ENCODE measurements at regions not wholly inside any gene's neighbourhood (a gene's known extent, or its start where the extent isn't known, plus 50 kb on each side); places are given as distances from the start of the nearest gene placed in this dataset.

DNA sequence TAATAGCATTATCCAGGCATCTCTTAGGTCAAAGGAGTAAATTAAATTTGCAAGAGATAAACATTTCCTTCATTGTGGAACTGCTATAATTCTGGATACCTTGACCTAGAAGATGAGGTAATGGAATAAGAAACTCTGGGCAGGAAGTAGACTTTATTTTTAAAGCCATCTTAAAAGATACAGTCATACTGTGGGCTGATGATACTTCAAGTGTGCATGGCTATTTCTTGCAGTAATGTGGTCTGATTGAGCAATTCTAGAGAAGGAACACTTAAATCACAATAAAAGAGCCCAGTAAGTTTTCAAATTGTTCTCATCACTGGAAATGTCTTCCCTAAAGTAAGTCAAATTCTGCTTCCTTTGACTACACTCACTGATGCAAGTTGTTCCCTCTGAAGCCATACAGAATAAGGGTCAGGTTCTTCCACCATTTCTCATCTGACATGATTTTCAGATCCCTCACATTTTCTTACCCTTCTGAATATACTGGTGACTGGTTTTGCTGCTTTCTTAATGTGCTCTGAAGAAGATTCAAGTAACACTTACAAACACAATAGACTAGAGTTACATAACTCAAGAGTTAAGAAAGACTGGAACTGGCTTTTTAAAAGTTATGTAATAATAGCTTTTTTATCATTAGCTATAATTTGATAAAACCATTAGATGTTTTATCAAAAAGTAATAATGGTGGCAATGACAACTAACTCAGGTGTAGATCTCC, 62.6 kb upstream of the TMEM244 start:
- Histone ChIP-seq H3K27me3 (ENCODE audit: low read length) (no peaks in the 10 kb centered on the region), H3K4me1 (ENCODE audit: low read length) (no peaks in the 10 kb centered on the region), H3K4me3 (ENCODE audit: low read length) (no peak overlapping the region), H3K36me3 (ENCODE audit: insufficient read depth, low read length) (no peaks in the 10 kb centered on the region), H3K9me2 (replicated peaks; ENCODE audit: insufficient read depth, low read length) (no peaks in the 10 kb centered on the region), H3K9me3 (ENCODE audit: low read length) (no peaks in the 10 kb centered on the region), H4K20me1 (ENCODE audit: insufficient read depth, low read depth, low read length) (no peaks in the 10 kb centered on the region), H3K79me2 (ENCODE audit: low read length) (no peaks in the 10 kb centered on the region), H2AFZ (ENCODE audit: low read length) (no peak overlapping the region), H3K4me2 (ENCODE audit: low read depth, low read length, poor library complexity, severe bottlenecking) (no peak overlapping the region), H3K27ac (ENCODE audit: low read length) (no peak overlapping the region), H3K9ac (ENCODE audit: low read length) (no peak overlapping the region)
- no peak for DNase-seq

- H3K4me2 ChIP-seq (ENCODE audit: low read depth, low read length, poor library complexity, severe bottlenecking) = no peak overlapping the region
- no peaks in the 10 kb centered on the region for H4K20me1 ChIP-seq (ENCODE audit: insufficient read depth, low read depth, low read length)
- H2AFZ ChIP-seq (ENCODE audit: low read length) = no peak overlapping the region
- no peaks in the 10 kb centered on the region for H3K9me3 ChIP-seq (ENCODE audit: low read length)
- no peak overlapping the region for H3K9ac ChIP-seq (ENCODE audit: low read length)
- no peaks in the 10 kb centered on the region for H3K27me3 ChIP-seq (ENCODE audit: low read length)
- no peaks in the 10 kb centered on the region for H3K36me3 ChIP-seq (ENCODE audit: insufficient read depth, low read length)
- H3K4me3 ChIP-seq (ENCODE audit: low read length) = no peak overlapping the region
- DNase-seq = no peak
- no peaks in the 10 kb centered on the region for H3K9me2 ChIP-seq (replicated peaks; ENCODE audit: insufficient read depth, low read length)
- no peak overlapping the region for H3K27ac ChIP-seq (ENCODE audit: low read length)
- no peaks in the 10 kb centered on the region for H3K79me2 ChIP-seq (ENCODE audit: low read length)
- H3K4me1 ChIP-seq (ENCODE audit: low read length) = no peaks in the 10 kb centered on the region
Observed at GRCh38 chr6:129921169-129921817, 60.2 kb upstream of the TMEM244 start.

GRCh38 chr6:129920103-129920798, 59.1 kb upstream of the TMEM244 start:
- Histone ChIP-seq H3K4me2 (ENCODE audit: low read depth, low read length, poor library complexity, severe bottlenecking) (no peak overlapping the region), H3K9ac (ENCODE audit: low read length) (no peak overlapping the region), H3K9me3 (ENCODE audit: low read length) (no peaks in the 10 kb centered on the region), H2AFZ (ENCODE audit: low read length) (no peak overlapping the region), H3K9me2 (replicated peaks; ENCODE audit: insufficient read depth, low read length) (no peaks in the 10 kb centered on the region), H3K27ac (ENCODE audit: low read length) (no peak overlapping the region), H3K4me3 (ENCODE audit: low read length) (no peak overlapping the region), H3K27me3 (ENCODE audit: low read length) (no peaks in the 10 kb centered on the region), H3K36me3 (ENCODE audit: insufficient read depth, low read length) (no peaks in the 10 kb centered on the region), H4K20me1 (ENCODE audit: insufficient read depth, low read depth, low read length) (no peaks in the 10 kb centered on the region), H3K79me2 (ENCODE audit: low read length) (no peaks in the 10 kb centered on the region), H3K4me1 (ENCODE audit: low read length) (no peaks in the 10 kb centered on the region)
- DNase-seq = no peak

- H3K4me2 ChIP-seq (ENCODE audit: low read depth, low read length, poor library complexity, severe bottlenecking) = no peak overlapping the region
- no peak overlapping the region for H2AFZ ChIP-seq (ENCODE audit: low read length)
- H3K9me2 ChIP-seq (replicated peaks; ENCODE audit: insufficient read depth, low read length) = no peaks in the 10 kb centered on the region
- no peak overlapping the region for H3K27ac ChIP-seq (ENCODE audit: low read length)
- no peaks in the 10 kb centered on the region for H3K9me3 ChIP-seq (ENCODE audit: low read length)
- no peaks in the 10 kb centered on the region for H3K79me2 ChIP-seq (ENCODE audit: low read length)
- no peak overlapping the region for H3K4me3 ChIP-seq (ENCODE audit: low read length)
- no peaks in the 10 kb centered on the region for H3K4me1 ChIP-seq (ENCODE audit: low read length)
- no peak for DNase-seq
- no peaks in the 10 kb centered on the region for H3K36me3 ChIP-seq (ENCODE audit: insufficient read depth, low read length)
- H3K9ac ChIP-seq (ENCODE audit: low read length) = no peak overlapping the region
- H3K27me3 ChIP-seq (ENCODE audit: low read length) = no peaks in the 10 kb centered on the region
- H4K20me1 ChIP-seq (ENCODE audit: insufficient read depth, low read depth, low read length) = no peaks in the 10 kb centered on the region
Observed at GRCh38 chr6:129911732-129912131, 50.6 kb upstream of the TMEM244 start.

Measured in Karpas-422 (cell line).